ENCODE measurements at regions not wholly inside any gene's neighbourhood (a gene's known extent, or its start where the extent isn't known, plus 50 kb on each side); places are given as distances from the start of the nearest gene placed in this dataset.

- TF ChIP-seq SNAPC4 (CRISPR knock-in tag; IDR thresholded peaks at IDR 0.05) = no peak
- no peak for TF ChIP-seq ZNF281 (CRISPR knock-in tag; IDR thresholded peaks at IDR 0.05; ENCODE audit: borderline replicate concordance)
Observed at GRCh38 chr5:124606093-124606492, 140.3 kb downstream of the ZNF608 start (continued).

- Histone ChIP-seq H3K79me2 (ENCODE audit: insufficient read depth, low read length) (no peaks in the 10 kb centered on the region), H3K9ac (ENCODE audit: insufficient read depth, low read depth, low read length) (peak overlapping the region; percentile 47), H3K4me3 (replicated peaks in 1 of 3; ENCODE audit: insufficient read depth in 1 of 3, low read depth in 2 of 3, low read length in 3 of 3) (0 out of 6 replicates have a peak overlapping the region, but pooled peaks of 1 of the 3 experiments have one; percentile 24), H3K9me3 (ENCODE audit: low read length) (no peaks in the 10 kb centered on the region), H3K4me1 (ENCODE audit: insufficient read depth, low read length) (peaks cover 32% of the 10 kb centered on the region), H4K20me1 (ENCODE audit: insufficient read depth, low read length) (no peaks in the 10 kb centered on the region), H3K27ac (ENCODE audit: extremely low read length, insufficient read depth, low read length) (peak overlapping the region; percentile 52), H3K4me2 (ENCODE audit: low read depth, low read length) (peak overlapping the region; percentile 64), H2AFZ (ENCODE audit: low read length) (peak overlapping the region; percentile 68), H3K36me3 (replicated peaks in 1 of 2; ENCODE audit: control insufficient read depth in 1 of 2, insufficient read depth in 2 of 2, low read length in 2 of 2) (no peaks in the 10 kb centered on the region), H3K27me3 (ENCODE audit: control insufficient read depth in 1 of 2, insufficient read depth in 2 of 2, low read length in 2 of 2) (no peaks in the 10 kb centered on the region)
- FAIRE-seq (peak; percentile 49), ATAC-seq (peak; percentile 99), DNase-seq (ENCODE audit: low spot score) (peak; percentile 90)
- intact Hi-C loops (cut with micrococcal nuclease; ENCODE audit: unreplicated experiment) = no loop called here
- POLR2A ChIA-PET = no interaction called here
- BruUV-seq (replicated peaks) = no TSS peak
- in situ Hi-C loops (cut with HindIII; ENCODE audit: extremely low pct_ligation_motif_present, low pct_unique_long_range_greater_than_20kb) = no loop called here
- 8% methylated on average over 4 of the region's 4 CpGs for WGBS (ENCODE audit: low lambda C conversion rate)
- CTCF ChIA-PET (ENCODE audit: low intra/inter-chr PET ratio, low total read pairs) = no interaction called here
- no peak for TF ChIP-seq STAT6 (CRISPR knock-in tag; IDR thresholded peaks at IDR 0.05; ENCODE audit: borderline replicate concordance)
- TF ChIP-seq EP300 (IDR thresholded peaks at IDR 0.05; ENCODE audit: low read depth in 2 of 2, low read length in 2 of 2) = peak in 1 of 2 experiments; percentile 48; a peak in 1 of 4 replicates
- peak; percentile 21; the same call in 1 of the 2 replicates for TF ChIP-seq EP300 (CRISPR knock-in tag; IDR thresholded peaks at IDR 0.05; ENCODE audit: borderline replicate concordance)
- peak; percentile 84 for TF ChIP-seq ARID5B (CRISPR knock-in tag; IDR thresholded peaks at IDR 0.05)
- TF ChIP-seq ZNF292 (CRISPR knock-in tag; IDR thresholded peaks at IDR 0.05; ENCODE audit: borderline replicate concordance, low read depth) = peak; percentile 77; the same call in 1 of the 2 replicates
Observed at GRCh38 chr5:124605541-124605940, 140.9 kb downstream of the ZNF608 start.
